GM19328 (cell line): ENCODE measurements at regions not wholly inside any gene's neighbourhood (a gene's known extent, or its start where the extent isn't known, plus 50 kb on each side); places are given as distances from the start of the nearest gene placed in this dataset.

Experiments
- ATAC-seq: cut with Tn5 transposase; IDR thresholded peaks from one replicate; pipeline ENCODE4 v1.9.1; 2021; ENCODE audit warnings: mild to moderate bottlenecking, moderate library complexity; ENCODE audit not compliant: unreplicated experiment

DNA sequence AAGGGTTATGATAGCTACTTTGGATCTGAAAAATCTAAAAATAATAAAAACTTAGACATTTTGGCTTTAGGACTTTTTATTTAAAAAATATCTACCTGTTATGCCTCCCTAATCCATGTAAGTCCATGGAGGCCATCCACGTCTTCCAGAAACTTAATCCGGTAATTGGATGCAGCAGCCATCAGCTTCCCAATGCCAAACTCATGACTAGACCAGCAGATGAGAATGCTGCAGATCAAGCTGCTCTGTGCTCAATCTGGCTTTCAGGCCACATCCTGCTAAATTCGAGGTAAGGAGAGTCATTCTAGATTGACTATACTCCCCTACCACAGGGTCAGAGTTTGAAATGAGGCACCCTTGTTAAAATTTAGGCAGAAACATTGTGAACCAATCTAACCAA is 168.5 kb upstream of the TCERG1L start:
- no peak for ATAC-seq

DNA sequence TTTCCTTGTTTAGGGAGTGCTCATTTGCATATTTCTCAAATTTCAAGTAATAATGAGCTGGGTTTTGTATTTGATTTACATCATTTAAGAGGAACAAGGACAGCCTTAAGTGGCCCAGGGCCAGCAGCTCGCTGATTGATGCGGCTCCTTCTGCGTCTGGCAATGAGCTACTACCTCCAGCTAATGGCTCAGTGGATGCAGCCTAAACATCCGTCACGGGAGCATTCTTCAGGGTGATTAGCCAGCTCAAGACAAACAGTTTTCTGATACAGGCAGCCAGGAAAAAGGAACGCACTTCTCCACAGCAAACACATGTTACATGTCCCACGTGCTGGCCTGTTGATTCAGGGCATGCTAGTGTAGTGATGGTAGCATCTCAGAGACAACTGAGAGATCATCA is 169.3 kb upstream of the TCERG1L start:
- no peak for ATAC-seq

DNA sequence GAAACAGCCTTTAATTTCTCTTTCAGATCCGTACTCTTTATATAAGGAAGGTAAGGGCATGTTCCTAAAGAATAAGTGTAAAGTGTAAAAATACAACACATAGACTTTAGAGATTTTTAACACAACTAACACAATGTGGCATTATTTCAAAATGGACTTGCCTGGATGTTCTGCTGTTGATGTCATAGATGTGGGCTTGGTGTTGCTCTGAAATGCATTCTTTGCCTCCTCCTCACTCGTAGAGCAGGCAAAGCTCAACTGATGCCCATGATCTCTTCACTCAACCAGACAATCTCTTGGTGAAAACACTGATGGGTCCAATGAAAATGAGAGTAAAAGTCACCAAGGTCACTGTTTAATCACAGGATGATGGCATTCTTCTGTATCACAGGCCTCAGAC is 174.2 kb upstream of the TCERG1L start:
- no peak for ATAC-seq

DNA sequence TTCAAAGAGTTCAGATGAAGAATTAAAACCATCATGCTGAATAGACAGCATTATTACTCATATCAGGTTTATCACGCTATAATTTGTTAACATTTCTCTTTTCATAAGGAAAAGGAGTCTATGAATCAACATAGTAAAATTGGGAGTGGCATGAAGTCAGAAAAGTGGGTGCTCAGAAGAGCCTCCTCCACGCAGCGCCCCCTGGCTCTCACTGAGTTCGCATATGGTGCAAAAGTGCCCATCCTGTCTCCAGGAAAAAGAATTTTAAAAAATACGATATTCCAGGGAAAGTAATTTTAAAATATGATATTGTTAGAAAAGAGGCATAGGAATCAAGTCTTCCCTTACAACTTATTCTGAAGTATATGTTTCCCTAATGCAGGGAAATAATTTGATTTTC is 176.3 kb upstream of the TCERG1L start:
- no peak for ATAC-seq

DNA sequence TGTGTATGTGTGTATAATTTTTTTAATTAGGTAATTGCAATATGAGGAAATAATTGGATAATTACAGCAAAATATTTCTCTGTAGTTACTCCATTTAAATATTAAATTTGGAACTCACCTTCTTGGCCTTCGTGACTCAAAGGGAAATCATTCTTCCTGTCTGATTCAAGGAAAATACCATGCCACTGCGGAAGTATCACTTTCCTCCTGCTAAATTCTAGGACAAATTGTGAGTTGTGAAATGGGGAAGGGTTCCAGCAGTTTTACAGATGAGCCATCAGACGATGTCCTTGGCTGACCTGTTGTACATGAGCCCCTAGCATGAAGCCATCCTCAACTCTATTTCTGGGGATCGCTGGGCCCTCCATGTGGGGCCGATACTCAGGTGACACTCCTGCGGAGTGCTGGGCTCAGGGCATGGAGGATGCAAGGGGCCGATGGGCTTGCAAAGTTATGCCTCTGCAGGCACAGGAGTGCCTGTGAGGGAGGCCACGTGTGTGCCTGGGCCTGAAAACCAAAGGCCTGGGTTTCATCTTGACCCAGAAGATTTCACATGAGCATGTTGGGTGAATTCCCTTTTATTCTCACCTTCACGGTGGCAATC is 179.6 kb upstream of the TCERG1L start:
- no peak for ATAC-seq

DNA sequence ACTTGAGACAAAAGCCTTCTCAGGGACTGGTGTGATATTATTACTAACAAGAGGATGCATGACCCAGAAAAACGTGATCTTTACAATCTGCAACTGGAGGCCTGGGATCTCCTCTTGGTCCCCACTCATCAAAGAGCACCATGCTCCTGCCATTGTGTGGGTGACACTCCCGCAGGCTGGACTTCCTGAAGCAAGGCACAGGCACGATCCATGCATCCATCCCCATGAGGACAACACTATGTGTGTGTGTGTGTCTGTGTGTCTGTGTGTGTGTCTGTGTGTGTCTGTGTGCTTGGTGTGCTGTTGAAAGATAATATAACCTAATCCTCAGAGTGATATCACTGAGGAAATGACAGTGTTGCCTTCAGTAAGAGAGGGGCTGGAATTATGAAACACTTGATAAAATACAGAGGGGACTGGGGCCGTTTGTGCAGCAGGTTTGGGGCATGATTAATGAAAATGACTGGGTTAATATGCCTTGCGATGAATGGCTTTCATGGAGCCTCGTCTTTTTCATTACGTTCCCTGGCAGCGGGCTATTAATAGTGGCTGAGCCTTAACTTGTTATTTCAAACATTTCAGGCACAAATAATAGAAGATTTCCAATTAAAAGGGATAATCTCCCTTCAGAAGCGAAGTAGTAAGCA is 180.8 kb upstream of the TCERG1L start:
- ATAC-seq: no peak

DNA sequence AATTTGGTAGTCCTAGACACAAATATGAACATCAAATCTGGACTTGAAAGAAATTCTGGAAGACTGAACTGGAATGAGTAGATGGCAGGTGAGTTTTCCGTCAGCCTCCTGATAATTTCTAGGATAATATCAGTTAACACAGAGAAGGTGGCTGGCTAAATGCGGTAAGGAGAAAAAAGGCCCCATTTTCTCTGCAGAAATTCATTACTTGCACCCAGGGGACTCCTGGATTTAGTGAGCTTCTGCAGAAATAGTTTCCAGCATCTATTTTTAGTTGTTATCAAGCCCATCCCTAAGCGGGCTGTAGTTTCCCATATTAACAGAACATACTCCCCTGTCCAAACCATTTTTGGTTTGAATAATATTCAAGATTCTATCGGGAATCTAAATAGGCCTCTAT is 181.9 kb upstream of the TCERG1L start:
- ATAC-seq: no peak

DNA sequence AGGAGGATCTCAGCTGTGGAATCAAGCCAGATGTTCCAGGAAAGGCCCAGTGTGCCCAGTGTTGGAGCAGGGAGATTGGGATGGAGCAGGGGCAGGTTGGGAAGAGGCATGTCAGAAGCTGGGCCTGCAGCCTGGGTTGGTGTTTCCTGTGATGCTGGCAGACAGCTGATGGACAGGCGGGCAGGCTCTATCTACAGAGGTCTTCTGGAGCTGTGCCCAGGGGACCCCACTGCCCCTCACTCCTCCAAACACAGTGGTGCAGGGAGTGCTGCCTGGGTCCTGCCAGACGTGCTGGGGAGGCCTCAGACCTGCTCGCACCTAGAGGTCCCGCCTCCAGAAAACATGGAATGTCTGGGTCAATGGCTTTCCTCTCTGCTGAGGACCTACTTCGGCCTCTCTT is 182.9 kb upstream of the TCERG1L start:
- no peak for ATAC-seq

DNA sequence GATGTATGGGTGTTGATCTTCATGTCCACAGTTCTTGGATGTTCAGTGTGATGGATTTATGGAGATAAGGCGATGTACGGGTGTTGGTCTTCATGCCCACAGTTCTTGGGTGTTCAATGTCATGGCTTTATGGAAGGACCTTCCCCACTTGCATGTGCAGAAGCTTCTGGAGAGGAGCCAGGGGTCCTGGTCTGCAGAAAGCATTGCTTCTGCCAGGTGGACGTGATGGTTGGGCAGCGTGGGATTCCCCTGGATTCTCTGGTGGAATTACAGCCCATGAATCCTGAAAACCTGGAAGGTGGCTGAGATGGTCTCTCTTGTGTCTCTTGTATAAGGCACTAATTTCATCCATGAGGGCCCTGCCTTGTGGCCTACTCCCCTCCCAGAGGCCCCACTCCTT is 183.7 kb upstream of the TCERG1L start:
- ATAC-seq: no peak

DNA sequence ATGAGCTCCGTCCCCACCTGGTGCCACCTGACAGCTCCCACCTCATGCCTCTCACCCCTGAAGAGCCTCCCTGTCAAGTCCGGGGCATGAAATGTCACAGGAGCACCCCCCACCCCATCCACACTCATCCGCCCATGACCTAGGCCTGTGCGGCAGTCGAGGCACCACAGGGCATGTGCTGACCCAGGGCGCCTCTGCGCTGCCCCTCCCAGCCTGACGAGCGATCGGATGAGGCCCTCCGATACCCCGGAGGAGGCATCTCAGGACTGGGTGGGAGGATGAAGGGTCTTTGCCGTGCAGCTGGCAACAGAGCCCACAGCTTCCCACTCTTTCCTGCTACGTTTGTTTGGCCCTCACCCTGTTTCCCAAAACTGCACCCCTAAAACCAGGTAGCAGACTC is 184.4 kb upstream of the TCERG1L start:
- ATAC-seq: no peak

DNA sequence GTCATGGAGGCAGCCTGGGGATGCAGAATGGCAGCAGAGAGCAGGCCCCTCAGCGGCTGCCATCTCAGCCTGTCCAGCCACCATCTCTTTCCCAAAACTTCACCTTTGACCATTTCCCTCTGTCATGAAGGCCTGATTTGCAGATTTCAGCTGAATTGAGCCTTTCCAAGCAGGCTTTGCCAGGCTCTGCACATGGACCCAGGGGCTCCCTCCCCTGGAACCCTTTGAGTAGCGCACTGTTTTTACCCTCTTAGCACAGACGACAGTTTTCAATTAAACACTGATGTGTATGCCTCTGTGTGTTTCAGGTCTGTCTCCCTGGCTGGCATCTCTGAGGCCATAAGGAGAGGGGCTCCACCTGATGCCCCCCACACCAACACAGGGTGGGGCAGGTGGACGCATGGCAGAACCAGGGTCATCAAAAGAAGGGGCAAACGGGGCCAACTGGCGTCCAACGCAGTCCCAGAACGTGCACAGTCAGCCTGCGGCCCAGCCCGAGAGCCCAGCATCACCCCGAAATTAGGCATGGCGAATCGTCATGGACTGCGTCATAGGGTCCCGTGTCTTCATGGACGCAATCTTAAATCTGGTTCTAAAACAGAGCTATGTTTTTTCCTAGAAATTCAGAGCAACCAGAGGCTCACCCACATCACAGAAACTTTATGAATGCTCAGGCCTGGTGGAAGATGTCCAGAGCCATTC is 185.0 kb upstream of the TCERG1L start:
- ATAC-seq: no peak

DNA sequence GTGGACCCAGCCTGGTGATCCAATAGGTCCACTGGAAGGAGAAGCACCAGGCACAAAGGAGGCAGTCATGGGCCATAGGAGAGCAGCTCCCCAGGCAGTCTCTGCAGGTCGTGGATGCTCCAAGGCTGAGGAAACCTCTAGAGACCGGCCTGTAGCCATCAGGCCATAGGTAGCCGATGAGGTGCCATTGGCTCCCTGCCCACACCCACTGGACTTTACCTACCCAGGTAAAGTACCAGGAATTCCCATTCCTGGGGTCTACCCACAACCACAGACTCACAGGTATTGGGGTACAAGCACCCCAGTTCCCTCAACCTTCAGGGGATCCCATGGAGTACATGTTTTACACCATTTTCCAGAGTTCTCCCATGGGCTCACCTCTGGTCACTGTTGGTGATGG is 188.0 kb upstream of the TCERG1L start:
- ATAC-seq: no peak

DNA sequence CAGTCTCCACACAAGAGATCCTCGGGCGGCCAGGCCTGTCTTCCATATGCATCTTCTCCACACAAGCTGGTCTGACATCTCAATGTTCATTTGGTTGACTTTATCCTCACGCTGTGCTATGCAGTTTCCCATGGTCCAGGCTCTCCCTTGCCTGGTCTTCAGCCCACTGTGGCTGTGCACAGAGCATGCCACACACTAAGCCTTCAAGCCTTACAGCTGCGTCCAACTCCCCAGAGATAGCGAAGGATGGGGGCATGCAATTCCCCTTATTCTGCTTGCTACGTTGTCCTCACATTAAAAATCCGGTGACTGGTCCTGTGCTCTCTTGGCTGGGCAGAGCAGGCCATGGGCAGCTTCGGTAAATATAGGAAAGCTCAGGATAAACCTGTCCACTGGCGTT is 188.7 kb upstream of the TCERG1L start:
- ATAC-seq: no peak

DNA sequence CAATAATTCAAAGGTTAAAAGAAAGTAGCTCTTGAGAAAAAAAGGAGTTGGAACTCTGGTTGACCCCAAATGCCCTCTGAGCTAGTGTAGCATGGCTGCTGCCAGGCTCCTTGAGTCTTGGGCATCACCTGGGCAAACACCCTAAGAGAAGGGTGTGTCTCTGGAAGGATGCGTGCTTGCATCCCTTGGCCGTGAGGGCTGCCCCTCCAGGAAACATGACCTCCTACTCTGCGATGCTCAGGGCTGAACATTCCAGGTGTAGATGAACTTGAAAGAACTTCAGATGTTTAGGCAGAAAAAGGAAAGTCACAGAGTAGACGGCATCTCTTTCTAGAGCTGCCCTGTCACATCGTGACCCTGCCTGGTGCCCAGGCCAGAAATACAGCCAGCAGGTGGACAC is 189.4 kb upstream of the TCERG1L start:
- ATAC-seq: no peak

DNA sequence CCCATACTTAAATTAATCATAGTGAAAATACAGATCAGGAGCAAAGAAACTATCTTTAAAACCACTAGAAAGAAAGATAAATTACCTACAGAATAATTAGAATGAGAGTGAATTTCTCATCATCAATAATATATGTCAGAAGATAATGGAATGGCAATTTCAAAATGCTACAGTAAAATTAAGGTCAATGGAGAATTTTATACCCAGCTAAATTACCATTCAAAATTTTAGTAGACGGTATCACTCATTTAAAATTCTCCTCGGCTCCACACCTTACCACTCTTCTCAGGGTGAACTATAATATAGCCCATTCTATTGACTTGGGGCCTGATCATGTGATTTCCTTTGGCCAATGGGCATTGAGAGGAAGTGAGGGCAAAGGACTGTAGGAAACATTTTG is 192.5 kb upstream of the TCERG1L start:
- no peak for ATAC-seq

DNA sequence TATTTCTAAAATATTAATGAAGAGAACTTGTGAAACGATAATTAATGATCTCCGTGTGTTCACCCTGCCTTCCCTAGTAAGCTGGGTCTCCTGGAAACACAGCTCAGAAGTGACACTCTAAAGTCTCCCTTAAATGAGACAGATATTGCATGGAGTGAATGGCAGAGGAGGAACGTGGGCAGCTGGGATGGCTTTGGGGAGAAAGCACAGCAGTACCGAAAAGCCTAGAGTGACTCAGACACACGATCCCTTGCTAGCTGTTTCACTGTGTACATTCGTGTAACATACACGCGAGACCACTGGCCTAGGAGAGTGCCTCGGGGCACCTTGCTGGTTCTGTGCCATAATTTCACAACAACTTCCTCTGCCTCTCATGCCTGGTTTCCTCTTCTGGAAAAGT is 199.9 kb upstream of the TCERG1L start:
- ATAC-seq: no peak

DNA sequence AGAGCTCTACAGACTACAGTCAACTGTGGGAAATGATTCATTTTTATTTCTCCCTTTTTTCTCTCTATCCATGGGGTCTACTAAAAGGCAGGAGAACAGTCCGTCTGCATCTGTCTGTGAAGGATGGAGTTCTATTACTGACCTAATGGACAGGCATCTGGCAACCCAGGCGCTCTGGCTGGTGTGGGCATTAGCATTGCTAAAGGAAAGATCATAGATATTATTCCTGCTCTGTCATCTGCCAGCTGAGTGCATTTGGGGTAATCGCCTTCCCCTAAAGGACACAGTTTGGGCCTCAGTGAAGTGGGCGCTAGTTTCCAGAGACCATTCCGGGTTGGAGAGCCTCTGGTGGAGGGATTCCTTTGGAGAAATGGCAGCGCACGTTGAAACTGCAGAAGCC is 201.3 kb upstream of the TCERG1L start:
- ATAC-seq: no peak

DNA sequence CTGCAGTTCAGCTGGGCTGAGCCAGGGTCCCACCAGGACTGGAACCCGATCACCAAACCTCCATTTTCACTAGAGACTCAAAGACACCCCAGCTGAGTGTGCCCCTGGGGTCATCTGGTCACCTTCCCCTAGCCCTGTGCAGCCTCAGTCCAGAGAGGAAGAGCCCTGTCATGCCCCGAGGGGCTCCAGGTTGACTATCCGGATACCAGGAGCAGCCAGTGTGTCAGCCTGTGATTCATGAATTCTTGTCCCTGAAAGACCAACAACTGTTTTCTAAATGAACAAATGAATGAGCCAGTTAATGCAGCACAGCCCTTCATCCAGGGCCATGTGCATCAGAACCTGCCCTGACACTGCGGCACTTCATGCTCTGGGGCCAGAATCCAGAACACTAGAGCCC is 201.9 kb upstream of the TCERG1L start:
- ATAC-seq: no peak

DNA sequence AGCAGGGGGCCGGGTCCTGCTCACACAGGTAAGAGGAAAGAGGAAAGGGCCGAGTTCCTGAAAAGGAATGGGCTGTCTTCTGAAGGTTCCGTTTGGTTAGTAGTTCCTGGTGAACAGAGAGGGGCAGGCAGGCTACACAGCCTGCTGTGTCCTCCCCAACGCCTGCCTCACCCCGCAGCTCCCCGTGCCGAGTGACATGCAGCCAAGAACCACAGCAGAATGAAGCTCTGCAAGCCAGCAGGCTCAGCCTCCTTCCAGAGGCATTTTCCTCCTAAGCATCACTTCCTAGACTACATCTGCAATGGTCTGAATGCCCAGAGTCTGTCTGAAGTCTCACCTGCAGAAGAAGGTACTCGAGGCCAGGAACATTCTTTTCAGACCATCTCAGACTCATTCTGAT is 202.4 kb upstream of the TCERG1L start:
- ATAC-seq: no peak

DNA sequence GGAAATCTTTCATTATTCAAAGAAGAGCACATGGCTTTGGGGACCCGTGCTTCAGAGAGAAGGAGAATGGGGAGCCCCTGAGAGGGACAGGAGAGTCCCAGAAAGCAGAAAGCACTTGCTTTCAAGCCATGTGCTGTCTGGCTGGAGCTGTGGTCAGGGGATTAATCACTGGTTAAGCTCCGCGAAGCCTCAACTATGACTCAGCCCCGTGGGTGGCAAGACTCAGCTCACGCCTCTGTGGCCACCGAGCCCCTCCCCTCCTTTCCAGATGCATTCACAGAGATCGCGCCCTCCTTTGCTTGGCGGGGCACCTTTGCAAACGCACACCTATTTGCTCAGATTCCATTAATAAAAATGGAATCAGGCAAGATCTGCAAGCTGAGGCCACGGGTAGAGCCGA is 202.9 kb upstream of the TCERG1L start:
- no peak for ATAC-seq

DNA sequence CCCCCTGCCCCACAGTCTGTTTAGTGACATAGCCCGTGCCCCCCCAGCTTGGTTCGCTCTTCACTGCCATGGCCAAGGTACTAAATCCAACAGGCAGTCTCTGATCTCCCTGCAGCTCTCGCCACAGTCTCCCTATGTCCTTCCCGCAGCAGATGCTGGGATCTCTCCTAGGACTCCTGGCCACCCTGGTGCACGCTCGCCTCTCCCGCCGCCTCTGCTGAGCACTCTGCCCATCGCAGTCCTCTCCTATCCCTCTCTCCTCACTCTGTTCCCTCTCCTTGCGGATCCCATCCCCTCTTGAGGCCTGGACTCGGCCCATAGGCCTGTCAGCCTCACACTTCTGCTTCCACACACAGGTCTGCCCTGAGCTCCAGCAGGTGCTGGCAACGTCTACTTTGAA is 204.8 kb upstream of the TCERG1L start:
- no peak for ATAC-seq

DNA sequence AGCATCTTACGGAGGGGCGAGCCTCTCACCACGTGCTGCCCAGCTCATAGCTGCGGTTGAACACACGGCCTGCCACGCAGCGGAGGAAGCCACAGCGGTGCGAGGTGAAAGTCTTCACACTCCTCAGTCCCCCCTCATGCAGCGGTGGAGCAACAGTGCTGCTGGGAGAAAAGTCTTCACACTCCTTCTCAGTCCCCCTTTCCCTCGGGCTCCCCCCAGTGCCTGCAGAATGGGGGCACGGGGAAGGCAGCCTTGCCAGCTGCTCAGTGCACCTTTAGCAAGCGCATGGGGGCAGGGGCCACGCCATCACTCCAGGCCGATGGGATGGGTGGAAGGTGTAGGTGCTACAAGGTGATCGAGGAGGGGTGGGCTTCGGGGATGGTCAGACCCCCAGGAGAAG is 206.3 kb upstream of the TCERG1L start:
- ATAC-seq: no peak
